HT1080 (cell line): ENCODE measurements at regions not wholly inside any gene's neighbourhood (a gene's known extent, or its start where the extent isn't known, plus 50 kb on each side); places are given as distances from the start of the nearest gene placed in this dataset.
"Not testable (repeated sequence)": the region's sequence is repeated elsewhere in the genome, so short reads cannot be mapped to it uniquely, and the experiment has no call there.

Source experiments
- DNase-seq: peaks from one replicate; pipeline ENCODE4 v3.0.0-alpha.2; 2015; ENCODE audit warnings: low read depth

- not testable (repeated sequence) for DNase-seq
Measured at GRCh38 chr2:91422102-91422501, 2730.6 kb downstream of the RPIA start.

- DNase-seq = not testable (repeated sequence)
Measured at GRCh38 chr2:91427148-91427547, 2735.7 kb downstream of the RPIA start.

- not testable (repeated sequence) for DNase-seq
Measured at GRCh38 chr2:91441932-91442245, 2750.4 kb downstream of the RPIA start.

- no peak for DNase-seq
Measured at GRCh38 chr2:91442246-91442905, 2750.9 kb downstream of the RPIA start.

GRCh38 chr2:91442906-91443729 lies 2751.6 kb downstream of the RPIA start:
- DNase-seq = not testable (repeated sequence)

GRCh38 chr2:91443730-91444115 lies 2752.2 kb downstream of the RPIA start:
- DNase-seq = not testable (repeated sequence)

- not testable (repeated sequence) for DNase-seq
Measured at GRCh38 chr2:91445705-91446104, 2754.2 kb downstream of the RPIA start.

- DNase-seq = not testable (repeated sequence)
Measured at GRCh38 chr2:91446489-91446888, 2755.0 kb downstream of the RPIA start.

GRCh38 chr2:91446915-91447314 lies 2755.4 kb downstream of the RPIA start:
- DNase-seq = not testable (repeated sequence)

GRCh38 chr2:91447508-91447907 lies 2756.0 kb downstream of the RPIA start:
- DNase-seq = not testable (repeated sequence)

GRCh38 chr2:91462292-91462691 lies 2770.8 kb downstream of the RPIA start:
- DNase-seq = not testable (repeated sequence)

- not testable (repeated sequence) for DNase-seq
Measured at GRCh38 chr2:91463007-91463406, 2771.5 kb downstream of the RPIA start.

GRCh38 chr2:91466780-91467363 lies 2775.4 kb downstream of the RPIA start:
- not testable (repeated sequence) for DNase-seq

GRCh38 chr2:91476244-91476935 lies 2784.9 kb downstream of the RPIA start:
- not testable (repeated sequence) for DNase-seq

GRCh38 chr2:91476936-91477246 lies 2785.4 kb downstream of the RPIA start:
- DNase-seq = not testable (repeated sequence)

- DNase-seq = not testable (repeated sequence)
Measured at GRCh38 chr2:91477291-91477690, 2785.8 kb downstream of the RPIA start.

- DNase-seq = no peak
Measured at GRCh38 chr2:91477731-91478672, 2786.5 kb downstream of the RPIA start.

- not testable (repeated sequence) for DNase-seq
Measured at GRCh38 chr2:91478851-91479718, 2787.6 kb downstream of the RPIA start.

- DNase-seq = not testable (repeated sequence)
Measured at GRCh38 chr2:91485226-91485625, 2793.8 kb downstream of the RPIA start.
